Activated CD4-positive, CD25-positive, alpha-beta regulatory T cell treated with anti-CD3 and anti-CD28 coated beads, Interleukin-2, amount 50 U/mL, for 24 hours (primary cell): ENCODE measurements at regions not wholly inside any gene's neighbourhood (a gene's known extent, or its start where the extent isn't known, plus 50 kb on each side); places are given as distances from the start of the nearest gene placed in this dataset.
"Not testable (repeated sequence)": the region's sequence is repeated elsewhere in the genome, so short reads cannot be mapped to it uniquely, and the experiment has no call there.

Experiments
- ATAC-seq, 2 donors: fragments of 150-1000 bp; cut with Tn5 transposase; one replicate each; pipeline ENCODE4 v1.10.0; 2021; ENCODE audit warnings: mild to moderate bottlenecking in 1 of 2, moderate library complexity in 1 of 2

DNA sequence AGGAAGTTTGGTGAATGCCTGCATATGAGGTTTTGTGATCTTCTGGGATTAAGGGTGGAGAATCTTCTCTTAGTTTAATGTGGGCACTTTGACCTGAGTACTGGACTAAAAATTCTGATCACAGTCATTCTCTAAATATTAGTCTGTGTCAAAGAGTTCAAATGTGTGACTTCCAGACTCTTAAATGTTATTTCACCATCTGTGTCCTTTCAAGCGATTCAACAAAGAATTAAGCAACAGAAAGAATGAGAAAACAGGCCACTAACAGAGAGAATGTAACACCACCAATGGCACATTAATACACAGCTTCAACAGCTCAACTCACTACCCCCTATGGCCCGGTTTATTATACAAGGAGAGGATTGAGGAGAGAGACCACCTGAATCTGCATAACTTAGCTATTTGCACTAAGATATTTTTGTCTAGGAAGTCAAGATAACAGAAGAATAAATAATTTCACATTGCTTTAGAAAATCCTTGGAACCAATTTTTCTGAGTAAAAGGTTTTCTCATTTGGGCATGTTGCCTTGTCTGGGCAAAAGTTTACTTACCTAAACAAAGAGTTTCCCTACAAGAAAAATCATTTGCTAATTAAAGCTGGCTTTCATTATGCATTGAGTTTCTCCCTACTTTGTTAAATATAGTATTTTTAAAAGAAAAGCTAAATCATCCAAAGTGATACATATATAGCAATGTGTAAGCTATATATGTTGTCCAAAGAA lies 1313.7 kb downstream of the NCAM2 start:
- ATAC-seq, result no peak

DNA sequence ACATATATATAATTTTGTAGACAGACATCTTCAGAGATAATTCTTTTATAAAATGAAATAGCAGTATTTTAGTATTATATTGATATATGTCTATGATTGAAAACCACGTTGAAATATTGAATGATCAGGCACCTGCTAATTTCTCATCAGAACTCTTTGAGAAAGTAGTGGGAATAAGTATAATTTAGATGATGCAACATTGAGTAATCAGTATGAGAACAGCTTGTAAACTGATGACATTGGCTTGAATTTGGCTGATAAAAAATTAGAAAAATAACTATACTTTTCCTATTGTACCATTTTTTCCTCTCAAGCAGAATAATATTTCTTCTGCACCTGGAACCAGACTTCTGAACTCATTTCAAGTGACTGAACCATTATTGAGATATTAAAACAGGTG lies 1316.8 kb downstream of the NCAM2 start:
- ATAC-seq, result no peak

DNA sequence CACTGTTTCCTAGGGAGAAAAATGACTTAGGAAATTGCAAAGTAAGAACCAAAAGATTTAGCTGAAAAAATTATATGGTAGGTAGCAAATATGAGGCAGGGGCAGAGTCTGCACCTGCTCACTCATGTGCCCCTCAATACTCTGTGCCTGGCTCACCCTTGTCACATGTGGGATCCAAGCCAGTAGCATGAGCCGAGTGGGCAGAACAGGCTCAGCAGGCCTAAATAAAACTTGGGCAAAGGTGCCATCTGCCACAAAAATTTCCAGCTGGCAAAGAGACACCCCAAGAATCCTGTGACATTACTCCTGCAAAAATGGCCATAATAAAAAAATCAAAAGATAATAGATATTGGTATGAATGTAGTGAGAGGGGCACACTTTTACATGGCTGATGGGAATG lies 1321.2 kb downstream of the NCAM2 start:
- no peak for ATAC-seq

DNA sequence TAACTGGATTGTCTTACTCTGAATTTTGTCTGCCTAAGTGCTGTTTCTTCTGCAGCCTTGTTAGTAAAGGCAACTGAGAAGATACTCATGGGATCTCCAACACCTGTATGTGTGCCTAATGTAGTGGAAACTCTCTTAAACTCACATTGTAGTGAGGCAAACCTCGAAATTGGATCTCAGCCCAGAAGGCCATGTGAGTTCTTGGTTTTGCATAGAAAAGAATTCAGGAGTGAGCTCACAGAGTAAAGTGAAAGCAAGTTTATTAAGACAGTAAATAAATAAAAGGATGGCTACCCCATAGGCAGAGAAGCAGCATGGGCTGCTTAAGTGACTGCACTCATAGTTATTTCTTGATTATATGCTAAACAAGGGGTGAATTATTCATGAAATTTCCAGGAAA lies 1344.7 kb downstream of the NCAM2 start:
- no peak for ATAC-seq

DNA sequence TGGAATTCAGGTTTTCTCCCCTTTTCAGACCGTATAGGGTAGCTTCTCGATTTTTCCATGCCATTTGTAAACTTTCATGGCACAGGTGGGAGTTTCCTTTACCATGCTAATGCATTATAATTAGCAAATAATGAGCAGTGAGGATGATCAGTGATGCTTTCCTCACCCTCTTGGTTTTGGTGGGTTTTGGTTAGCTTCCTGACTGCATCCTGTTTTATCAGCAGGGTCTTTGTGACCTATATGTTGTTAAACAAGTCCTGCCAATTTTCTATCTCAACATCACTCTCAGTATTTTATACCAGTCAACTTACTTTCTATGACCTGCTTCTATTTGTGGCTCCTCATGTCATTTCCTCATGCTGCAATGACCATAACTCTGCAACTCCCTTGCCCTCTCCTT lies 1345.1 kb downstream of the NCAM2 start:
- no peak for ATAC-seq

DNA sequence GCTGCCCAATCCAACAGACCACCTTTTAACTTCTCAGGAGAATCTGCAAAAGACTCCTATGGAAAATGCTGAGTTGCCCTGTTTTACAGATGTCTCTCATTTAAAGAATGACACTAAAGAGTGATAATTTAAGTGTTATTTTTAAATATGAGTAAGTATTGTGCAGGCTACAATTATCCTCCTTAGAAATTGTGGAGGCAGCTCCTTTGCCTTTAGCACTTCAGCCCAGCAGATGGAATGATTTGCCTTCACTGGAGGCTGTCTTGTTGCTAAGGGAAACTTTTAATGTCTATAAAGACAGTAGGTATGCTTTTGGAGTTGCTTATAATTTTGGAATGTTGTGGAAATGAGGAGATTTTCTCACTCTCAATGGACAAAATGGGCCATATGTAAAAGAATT lies 1345.5 kb downstream of the NCAM2 start:
- no peak for ATAC-seq

- ATAC-seq, result no peak
These were observed 1347.4 kb downstream of the NCAM2 start for GRCh38 chr21:22345624-22346023.

DNA sequence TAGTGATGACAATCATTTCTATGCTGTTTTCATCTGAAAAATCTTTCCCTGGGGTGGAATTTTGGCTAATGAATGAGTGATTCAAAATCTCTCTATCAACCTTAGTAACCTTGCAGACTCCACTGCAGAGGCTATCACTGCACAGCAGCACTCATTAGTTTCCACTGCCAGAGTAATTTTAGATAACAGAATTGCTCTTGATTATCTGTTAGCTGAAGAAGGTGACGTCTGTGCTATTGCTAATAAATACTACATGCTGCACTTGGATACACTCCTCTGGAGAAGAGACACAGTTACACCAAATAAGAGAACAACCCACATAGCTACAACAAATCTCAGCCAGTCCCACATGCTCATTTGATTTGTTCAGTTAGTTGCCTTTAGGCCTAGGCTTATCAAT lies 1348.4 kb downstream of the NCAM2 start:
- ATAC-seq, result no peak

- no peak for ATAC-seq
These were observed 1352.9 kb downstream of the NCAM2 start for GRCh38 chr21:22351076-22351475.

DNA sequence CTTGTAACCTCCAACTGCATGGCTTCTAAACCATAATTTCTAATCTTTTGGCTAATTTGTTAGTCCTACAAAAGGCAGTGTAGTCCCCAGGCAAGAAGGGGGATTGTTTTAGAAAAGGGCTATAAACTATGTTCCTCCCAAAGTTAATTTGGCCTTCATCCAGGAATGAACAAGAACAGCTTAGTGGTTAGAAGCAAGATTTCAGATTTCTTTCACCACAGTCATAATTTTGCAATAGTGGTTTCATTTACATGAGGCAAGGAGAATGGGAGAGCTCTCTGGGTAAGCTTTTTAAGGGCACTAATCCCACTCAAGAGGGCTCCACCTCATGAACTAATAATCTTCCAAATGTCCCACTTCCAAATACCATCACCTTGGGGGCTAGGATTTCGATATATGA lies 1353.9 kb downstream of the NCAM2 start:
- ATAC-seq, result no peak

- no peak for ATAC-seq
These were observed 1357.7 kb downstream of the NCAM2 start for GRCh38 chr21:22355949-22356348.

DNA sequence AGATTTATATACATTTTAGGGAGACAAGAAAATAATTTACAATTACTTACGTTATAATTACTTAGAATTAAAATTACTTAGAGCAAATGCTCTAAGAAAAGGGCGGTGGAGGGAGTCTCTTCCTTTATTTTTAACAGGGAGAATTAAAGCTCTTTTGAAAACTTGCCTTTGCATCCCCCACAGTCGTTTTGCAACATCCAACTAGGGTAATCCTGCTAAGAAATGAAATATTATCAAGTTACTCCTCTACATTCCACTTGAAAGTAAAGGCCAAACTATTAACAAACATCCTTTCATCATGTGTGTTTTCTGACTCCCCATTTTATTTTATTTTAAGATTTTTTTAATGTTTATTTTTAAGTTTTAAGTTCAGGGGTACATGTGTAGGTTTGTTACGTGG lies 1358.5 kb downstream of the NCAM2 start:
- no peak for ATAC-seq

- ATAC-seq, result not testable (repeated sequence)
These were observed 1361.4 kb downstream of the NCAM2 start for GRCh38 chr21:22359599-22359998.

DNA sequence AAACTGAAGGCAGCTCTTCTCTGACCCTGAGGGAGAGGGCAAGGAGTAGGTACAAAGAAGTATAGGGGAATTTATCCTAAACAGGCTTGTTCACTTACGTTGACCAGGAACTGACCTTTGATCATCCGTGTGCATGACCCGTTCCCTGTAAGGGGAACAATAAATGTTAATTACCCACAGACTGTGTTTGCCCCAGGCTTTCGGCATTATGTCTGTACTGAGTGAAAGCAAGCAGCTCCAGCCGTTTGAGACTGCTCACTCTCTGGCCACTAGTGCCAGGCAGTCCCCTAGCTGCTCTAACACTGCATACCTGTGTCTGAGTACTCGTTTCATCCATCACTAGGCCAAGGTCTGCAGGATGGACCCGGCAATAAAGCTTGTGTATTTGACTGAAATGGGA lies 1365.3 kb downstream of the NCAM2 start:
- ATAC-seq, result no peak

GRCh38 chr21:22364163-22364562 lies 1366.0 kb downstream of the NCAM2 start:
- ATAC-seq, result no peak

DNA sequence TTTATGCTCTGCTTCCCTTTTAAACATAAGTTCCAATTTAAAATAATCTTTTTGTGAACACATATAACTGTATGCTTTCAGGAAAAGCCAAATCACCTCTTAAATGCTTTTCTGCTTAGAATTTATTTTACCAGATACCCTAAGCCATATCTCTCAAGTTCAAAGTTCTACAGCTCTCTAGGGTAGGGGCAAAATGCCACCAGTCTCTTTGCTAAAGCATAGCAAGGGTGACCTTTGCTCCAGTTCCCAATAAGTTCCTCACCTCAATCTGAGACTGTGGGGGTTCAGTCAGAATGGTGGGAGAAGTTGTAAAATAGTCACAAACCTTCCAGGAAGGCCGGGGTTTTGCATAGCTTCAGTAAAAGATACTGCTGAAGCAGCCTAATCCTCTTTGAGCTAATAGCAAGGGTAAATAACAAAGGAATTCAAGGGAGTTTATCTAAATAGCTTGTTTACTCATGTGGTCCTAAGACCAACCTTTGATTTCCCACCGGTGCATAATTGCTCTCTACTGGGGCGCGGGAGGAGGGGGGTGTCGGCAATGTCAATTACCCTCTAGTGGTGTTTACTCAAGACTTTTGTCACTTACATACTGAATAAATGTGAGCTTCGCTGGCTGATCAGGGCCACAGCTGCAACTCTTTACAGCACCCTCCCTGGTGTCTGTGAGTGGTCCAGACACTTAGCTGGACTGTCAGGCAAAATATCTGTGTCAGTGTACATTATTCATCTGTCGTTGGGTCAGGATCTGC lies 1376.2 kb downstream of the NCAM2 start:
- ATAC-seq, result no peak

DNA sequence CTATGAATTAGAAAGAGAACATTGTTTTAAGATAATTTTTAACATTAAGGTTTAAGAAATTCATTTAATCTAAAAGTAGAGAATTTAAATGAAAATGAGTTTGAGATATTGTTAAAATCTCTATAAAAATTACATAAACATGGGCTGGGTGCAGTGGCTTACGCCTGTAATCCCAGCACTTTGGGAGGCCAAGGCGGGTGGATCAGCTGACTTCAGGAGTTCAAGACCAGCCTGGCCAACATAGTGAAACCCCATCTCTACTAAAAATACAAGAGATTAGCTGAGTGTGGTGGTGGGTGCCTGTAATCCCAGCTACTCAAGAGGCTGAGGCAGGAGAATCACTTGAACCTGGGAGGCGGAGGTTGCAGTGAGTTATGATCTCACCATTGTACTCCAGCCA lies 1379.6 kb downstream of the NCAM2 start:
- not testable (repeated sequence) for ATAC-seq

DNA sequence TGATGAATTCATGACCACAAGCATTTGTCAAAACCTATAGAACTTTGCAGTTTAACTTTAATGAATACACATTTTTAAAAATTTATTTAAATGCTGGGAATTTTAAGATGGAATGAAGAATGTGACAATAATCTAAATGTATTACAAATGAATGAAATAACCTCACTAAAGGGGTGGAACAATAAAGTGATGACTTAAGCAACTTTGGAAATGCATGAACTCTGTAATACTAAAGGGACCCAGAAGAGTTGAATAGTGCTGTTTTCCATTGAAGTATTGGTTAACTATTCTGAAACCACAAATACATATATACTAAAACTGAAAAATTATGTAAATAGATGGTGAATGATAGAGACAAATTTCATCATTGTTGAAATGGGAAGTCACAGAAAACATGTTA lies 1395.1 kb downstream of the NCAM2 start:
- no peak for ATAC-seq

DNA sequence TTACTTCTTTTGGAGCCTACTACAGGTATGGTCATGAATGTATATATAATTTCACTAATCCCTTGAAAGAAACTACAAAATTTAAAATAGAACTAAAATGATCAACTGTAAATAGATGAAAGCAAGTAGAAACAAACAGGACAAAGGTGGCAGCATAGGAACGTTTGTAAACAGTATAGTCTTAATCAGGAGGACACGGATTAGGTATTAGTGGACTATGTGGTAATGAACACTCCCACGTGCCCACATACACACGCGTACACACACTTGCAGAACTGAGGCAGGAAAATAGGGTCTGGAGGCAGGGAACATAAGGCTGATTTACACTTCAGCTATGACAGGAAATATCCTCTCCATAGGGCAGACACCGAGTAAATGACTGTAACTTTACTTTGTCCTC lies 1397.8 kb downstream of the NCAM2 start:
- no peak for ATAC-seq

DNA sequence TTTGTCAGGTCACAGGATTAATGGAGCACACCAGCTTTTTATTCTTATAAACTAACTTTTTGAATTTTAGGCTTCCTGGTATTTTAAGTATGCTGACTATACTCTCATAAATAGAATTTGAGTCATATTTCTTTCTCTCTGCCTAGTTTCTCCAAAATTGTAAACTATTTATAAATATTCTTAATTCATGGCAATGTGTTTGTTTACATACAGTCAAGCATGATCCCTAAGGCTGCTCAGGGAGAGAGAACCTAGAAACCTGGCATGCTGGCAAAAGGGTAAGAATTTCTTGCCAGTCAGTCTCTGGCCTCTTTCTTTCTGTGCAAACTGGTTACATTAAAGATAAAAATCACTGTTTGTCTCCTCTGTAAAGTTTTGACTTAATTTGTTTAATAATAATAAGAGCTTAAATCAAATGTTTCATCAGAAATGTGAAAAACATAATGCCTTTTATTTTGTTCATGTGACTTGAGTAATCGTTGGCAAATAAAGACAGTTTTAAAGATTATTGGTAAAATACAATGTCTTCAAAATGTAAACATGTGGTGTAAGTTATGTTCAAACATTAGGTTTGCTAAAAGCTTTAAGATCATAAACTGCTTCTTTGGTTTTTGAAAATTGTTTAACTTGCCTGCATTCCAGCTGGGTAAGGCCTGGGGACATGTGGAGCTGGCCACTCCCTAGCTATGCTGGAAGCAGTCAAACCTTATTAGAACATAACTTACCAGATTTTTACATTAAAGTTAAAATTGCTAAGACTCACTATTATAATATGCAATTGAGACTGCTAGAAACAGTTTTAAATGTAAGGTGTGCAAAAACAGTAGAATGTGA lies 1401.7 kb downstream of the NCAM2 start:
- ATAC-seq, result no peak

GRCh38 chr21:22409571-22409970 lies 1411.4 kb downstream of the NCAM2 start:
- ATAC-seq, result no peak

DNA sequence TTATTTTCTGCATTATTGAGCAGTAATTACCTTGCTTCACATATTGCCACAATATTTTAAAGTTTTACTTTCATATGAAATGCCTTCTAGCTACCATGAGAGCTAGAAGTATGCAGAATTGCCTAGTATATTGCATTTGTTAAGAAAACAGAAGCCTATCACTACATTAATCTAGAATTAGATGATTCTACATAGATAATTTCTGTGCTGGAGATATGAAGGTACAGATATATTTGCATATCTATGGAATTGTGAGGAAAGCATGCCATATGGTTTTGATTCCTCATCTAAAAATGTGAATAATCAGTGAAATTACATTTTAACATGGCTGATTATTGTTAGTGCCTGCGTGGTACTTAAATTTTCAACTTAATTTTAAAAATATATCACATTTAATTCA lies 1418.3 kb downstream of the NCAM2 start:
- no peak for ATAC-seq

GRCh38 chr21:22421416-22422180 lies 1423.4 kb downstream of the NCAM2 start:
- ATAC-seq, result no peak
